A673 (cell line): ENCODE measurements at regions not wholly inside any gene's neighbourhood (a gene's known extent, or its start where the extent isn't known, plus 50 kb on each side); places are given as distances from the start of the nearest gene placed in this dataset.

Source experiments
- BruUV-seq: library from RNA; stranded (reverse); fragments of 400-500 nt; replicated peaks from 2 replicates; lab custom pipeline; 2021; lab: Mats Ljungman, UMichigan
- CTCF ChIA-PET: fragments of 300-600 bp; sonication (Branson Sonifier 250); formaldehyde crosslinking; loops from one replicate; lab custom pipeline; 2022; ENCODE audit warnings: antibody characterized with exemption; lab: Charles Lee
- POLR2A ChIA-PET: fragments of 300-600 bp; sonication (Branson Sonifier 250); formaldehyde crosslinking; loops from one replicate; lab custom pipeline; 2022; ENCODE audit warnings: antibody characterized with exemption; ENCODE audit not compliant: low non-redundant PET; lab: Charles Lee
- DNase-seq: peaks from one replicate; pipeline ENCODE4 v3.0.0-alpha.2; 2015; ENCODE audit warnings: low spot score
- H3K27ac ChIP-seq: fragments of 200-600 bp; sonication (generic); 2 replicates; pipeline ENCODE4 v1.5.1; 2016; ENCODE audit warnings: mixed run types, low read depth, mild to moderate bottlenecking, mixed read lengths, antibody characterized with exemption, low read length; ENCODE audit not compliant: poor library complexity, severe bottlenecking
- H3K27me3 ChIP-seq: fragments of 200-600 bp; sonication (generic); replicated peaks from 2 replicates; pipeline ENCODE4 v1.6.1; 2017; ENCODE audit warnings: mixed run types, low read depth, mild to moderate bottlenecking, mixed read lengths, antibody characterized with exemption, low read length; ENCODE audit not compliant: insufficient read depth, poor library complexity
- H3K36me3 ChIP-seq: fragments of 200-600 bp; sonication (generic); 2 replicates; pipeline ENCODE4 v1.6.1; 2016; ENCODE audit warnings: mixed run types, mild to moderate bottlenecking, mixed read lengths, antibody characterized with exemption, low read length; ENCODE audit not compliant: insufficient read depth, poor library complexity, severe bottlenecking
- H3K4me1 ChIP-seq: fragments of 200-600 bp; sonication (generic); 2 replicates; pipeline ENCODE4 v1.6.1; 2017; ENCODE audit warnings: mixed run types, mild to moderate bottlenecking, mixed read lengths, antibody characterized with exemption, low read length; ENCODE audit not compliant: insufficient read depth, poor library complexity, severe bottlenecking
- H3K4me3 ChIP-seq: fragments of 200-600 bp; sonication (generic); 2 replicates; pipeline ENCODE4 v1.5.1; 2016; ENCODE audit warnings: low read depth, mixed run types, mild to moderate bottlenecking, mixed read lengths, low read length; ENCODE audit not compliant: poor library complexity, severe bottlenecking
- H3K9me3 ChIP-seq: fragments of 200-600 bp; sonication (generic); 2 replicates; pipeline ENCODE4 v1.6.1; 2016; ENCODE audit warnings: mixed run types, low read depth, mild to moderate bottlenecking, mixed read lengths, antibody characterized with exemption, low read length; ENCODE audit not compliant: poor library complexity, severe bottlenecking
- EZH2 ChIP-seq: fragments of 200-600 bp; sonication (generic); IDR thresholded peaks from 2 replicates; pipeline ENCODE4 v1.6.1; 2017; ENCODE audit warnings: borderline replicate concordance, low read depth, mild to moderate bottlenecking, mixed read lengths, antibody characterized with exemption, low read length; ENCODE audit not compliant: poor library complexity, severe bottlenecking
- intact Hi-C: fragments of 100-400 bp; cut with micrococcal nuclease; formaldehyde crosslinking; loops from one replicate; pipeline ENCODE4 v1.10.0; 2022; ENCODE audit not compliant: unreplicated experiment
- TF ChIP-seq, protein P1 (sequence below): fragments of 300-800, 200-600 bp; sonication (generic); conservative IDR thresholded peaks from 2 replicates; pipeline ENCODE4 v1.5.1; 2017; ENCODE audit warnings: low read depth, mild to moderate bottlenecking, antibody characterized with exemption, low read length, moderate library complexity, mixed read lengths

DNA sequence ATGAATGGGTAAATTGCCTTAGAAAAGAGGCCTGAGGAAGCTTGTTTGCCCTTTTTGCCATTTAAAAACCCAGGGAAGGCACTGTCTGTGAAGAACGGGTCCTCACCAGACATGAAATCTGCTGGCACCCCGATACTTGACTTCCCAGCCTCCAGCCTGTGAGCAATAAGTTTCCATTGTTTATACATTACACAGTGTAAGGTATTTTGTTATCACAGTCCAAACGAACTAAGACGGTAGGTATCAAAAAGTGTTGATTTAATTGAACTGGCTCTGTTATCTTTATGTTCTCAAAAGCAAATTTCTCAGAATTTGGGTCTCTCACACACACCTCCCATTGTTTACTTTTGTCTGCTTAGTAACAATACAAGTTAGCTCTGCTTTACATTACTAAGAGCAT, 181.1 kb upstream of the MARCKS start:
- intact Hi-C loops, result no loop called here
- no peak for DNase-seq
- TF ChIP-seq EZH2, result no peak
- TF ChIP-seq, protein P1, sequence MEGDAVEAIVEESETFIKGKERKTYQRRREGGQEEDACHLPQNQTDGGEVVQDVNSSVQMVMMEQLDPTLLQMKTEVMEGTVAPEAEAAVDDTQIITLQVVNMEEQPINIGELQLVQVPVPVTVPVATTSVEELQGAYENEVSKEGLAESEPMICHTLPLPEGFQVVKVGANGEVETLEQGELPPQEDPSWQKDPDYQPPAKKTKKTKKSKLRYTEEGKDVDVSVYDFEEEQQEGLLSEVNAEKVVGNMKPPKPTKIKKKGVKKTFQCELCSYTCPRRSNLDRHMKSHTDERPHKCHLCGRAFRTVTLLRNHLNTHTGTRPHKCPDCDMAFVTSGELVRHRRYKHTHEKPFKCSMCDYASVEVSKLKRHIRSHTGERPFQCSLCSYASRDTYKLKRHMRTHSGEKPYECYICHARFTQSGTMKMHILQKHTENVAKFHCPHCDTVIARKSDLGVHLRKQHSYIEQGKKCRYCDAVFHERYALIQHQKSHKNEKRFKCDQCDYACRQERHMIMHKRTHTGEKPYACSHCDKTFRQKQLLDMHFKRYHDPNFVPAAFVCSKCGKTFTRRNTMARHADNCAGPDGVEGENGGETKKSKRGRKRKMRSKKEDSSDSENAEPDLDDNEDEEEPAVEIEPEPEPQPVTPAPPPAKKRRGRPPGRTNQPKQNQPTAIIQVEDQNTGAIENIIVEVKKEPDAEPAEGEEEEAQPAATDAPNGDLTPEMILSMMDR, result no peak
- H3K4me1 ChIP-seq, result no peaks in the 10 kb centered on the region
- ChIA-PET CTCF (no interaction called here), POLR2A (no interaction called here)
- no TSS peak for BruUV-seq
- H3K9me3 ChIP-seq, result no peaks in the 10 kb centered on the region
- no peak overlapping the region for H3K4me3 ChIP-seq
- H3K36me3 ChIP-seq, result no peaks in the 10 kb centered on the region
- no peak overlapping the region for H3K27ac ChIP-seq
- no peaks in the 10 kb centered on the region for H3K27me3 ChIP-seq

DNA sequence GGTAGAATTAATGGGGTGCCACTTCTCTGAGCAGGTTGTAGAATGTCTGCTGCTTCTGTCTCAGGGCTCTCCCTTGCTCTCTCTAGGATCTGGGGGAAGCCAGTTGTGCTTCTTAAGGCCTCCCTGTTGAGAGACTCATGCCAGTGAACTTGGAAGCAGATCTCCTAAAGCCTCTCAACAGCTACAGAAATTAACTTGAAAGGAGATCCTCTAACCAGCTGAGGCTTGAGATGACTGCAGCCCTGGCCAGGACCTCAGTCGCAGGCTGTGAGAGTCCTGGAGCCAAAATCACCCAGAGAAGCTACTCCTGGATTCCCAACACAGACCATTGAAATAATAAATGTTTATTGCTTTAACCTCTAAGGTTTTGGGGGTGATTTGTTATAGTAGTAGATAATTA, 180.2 kb upstream of the MARCKS start:
- intact Hi-C loops, result no loop called here
- no peak overlapping the region for H3K4me3 ChIP-seq
- H3K27me3 ChIP-seq, result no peaks in the 10 kb centered on the region
- no TSS peak for BruUV-seq
- CTCF ChIA-PET, result no interaction called here
- H3K36me3 ChIP-seq, result no peaks in the 10 kb centered on the region
- no peak overlapping the region for H3K27ac ChIP-seq
- TF ChIP-seq, protein P1, result no peak
- TF ChIP-seq EZH2, result no peak
- DNase-seq, result no peak
- no peaks in the 10 kb centered on the region for H3K4me1 ChIP-seq
- no peaks in the 10 kb centered on the region for H3K9me3 ChIP-seq
- POLR2A ChIA-PET, result no interaction called here

DNA sequence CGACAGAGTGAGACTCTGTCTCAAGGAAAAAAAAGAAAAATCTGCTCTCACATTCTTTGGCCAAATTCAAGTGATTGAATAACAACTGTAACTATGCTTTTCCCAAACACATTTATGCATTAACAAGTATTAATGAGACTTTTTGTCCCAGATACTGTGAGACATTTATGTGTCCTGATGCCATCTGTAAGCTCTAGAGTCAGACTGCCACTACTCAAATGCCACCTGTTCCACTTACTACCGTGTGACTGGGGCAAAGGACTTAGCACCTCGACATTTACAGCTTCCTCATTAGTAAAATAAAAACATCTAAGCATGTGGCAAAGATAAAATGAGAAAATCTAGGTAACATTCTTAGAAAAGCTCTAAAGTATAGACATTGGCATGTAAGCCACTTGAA, 178.1 kb upstream of the MARCKS start:
- DNase-seq, result no peak
- Histone ChIP-seq H3K27ac (no peak overlapping the region), H3K9me3 (no peaks in the 10 kb centered on the region), H3K27me3 (no peaks in the 10 kb centered on the region), H3K4me3 (no peak overlapping the region), H3K4me1 (no peaks in the 10 kb centered on the region), H3K36me3 (no peaks in the 10 kb centered on the region)
- TF ChIP-seq, protein P1, result no peak
- no peak for TF ChIP-seq EZH2
- CTCF ChIA-PET, result no interaction called here
- no TSS peak for BruUV-seq
- POLR2A ChIA-PET, result no interaction called here
- intact Hi-C loops, result no loop called here

DNA sequence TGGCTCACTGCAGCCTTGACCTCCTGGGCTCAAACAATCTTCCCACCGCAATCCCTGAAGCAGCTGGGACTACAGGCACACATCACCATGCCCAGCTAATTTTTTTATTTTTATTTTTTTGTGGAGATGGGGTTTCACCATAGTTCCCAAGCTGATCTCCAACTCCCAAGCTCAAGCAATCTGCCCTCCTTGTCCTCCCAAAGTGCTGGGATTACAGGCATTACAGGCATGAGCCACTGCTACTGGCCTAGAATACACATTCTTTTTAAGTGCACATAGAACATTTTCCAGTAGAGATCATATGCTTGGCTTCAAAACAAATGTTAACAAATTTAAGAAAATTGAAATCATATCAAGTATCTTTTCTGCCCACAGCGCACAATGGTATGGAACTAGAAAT, 176.8 kb upstream of the MARCKS start:
- CTCF ChIA-PET, result no interaction called here
- DNase-seq, result no peak

More for the DNA sequence above, 176.8 kb upstream of the MARCKS start:
- TF ChIP-seq EZH2, result no peak
- TF ChIP-seq, protein P1, result no peak
- Histone ChIP-seq H3K36me3 (no peaks in the 10 kb centered on the region), H3K27ac (no peak overlapping the region), H3K4me1 (no peaks in the 10 kb centered on the region), H3K9me3 (no peaks in the 10 kb centered on the region), H3K4me3 (no peak overlapping the region), H3K27me3 (no peaks in the 10 kb centered on the region)
- intact Hi-C loops, result no loop called here
- POLR2A ChIA-PET, result no interaction called here
- BruUV-seq, result no TSS peak
